ENCODE measurements at regions not wholly inside any gene's neighbourhood (a gene's known extent, or its start where the extent isn't known, plus 50 kb on each side); places are given as distances from the start of the nearest gene placed in this dataset.

DNA sequence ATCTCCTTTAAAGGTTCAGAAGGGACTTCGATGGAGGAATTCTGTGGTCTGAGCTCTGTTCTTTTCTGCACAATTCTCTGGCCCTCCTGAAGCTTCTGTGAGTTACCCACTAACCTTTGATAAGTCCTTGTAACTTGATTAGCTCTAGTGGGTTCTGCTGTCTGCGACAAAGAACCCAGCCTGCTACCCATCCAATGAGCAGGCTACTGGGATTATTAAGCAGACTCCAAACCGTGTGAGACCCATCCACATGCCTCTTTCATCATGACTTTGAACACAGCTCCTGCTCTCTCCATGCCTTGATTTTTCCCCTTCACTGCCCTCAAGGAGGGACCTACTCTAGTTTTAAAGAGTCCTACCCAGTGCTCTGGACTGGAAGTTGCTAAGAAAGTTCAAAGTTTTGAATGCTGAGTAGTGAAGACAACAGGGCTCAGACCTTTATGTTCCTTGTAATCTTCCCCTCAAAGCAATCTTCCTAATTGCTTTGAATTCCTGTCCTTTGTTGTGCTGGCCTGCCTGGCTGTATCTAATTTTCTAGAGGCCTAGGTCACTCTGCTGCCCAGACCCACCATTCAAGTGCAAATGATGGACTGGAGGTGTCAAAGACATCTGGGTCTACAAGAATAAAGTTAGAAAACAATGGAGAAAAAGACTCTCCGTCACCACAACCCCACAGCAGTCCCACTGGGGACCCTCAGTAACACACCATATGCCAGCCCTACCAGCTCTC, 146.9 kb downstream of the RHOU start:
- Histone ChIP-seq H3K4me1 (no peaks in the 10 kb centered on the region), H3K27ac (no peak overlapping the region), H3K36me3 (no peaks in the 10 kb centered on the region), H3K4me3 (no peak overlapping the region), H3K9me3 (no peaks in the 10 kb centered on the region), H3K27me3 (no peaks in the 10 kb centered on the region)
- DNase-seq (no peak), ATAC-seq (no peak)
- TF ChIP-seq, protein P1, sequence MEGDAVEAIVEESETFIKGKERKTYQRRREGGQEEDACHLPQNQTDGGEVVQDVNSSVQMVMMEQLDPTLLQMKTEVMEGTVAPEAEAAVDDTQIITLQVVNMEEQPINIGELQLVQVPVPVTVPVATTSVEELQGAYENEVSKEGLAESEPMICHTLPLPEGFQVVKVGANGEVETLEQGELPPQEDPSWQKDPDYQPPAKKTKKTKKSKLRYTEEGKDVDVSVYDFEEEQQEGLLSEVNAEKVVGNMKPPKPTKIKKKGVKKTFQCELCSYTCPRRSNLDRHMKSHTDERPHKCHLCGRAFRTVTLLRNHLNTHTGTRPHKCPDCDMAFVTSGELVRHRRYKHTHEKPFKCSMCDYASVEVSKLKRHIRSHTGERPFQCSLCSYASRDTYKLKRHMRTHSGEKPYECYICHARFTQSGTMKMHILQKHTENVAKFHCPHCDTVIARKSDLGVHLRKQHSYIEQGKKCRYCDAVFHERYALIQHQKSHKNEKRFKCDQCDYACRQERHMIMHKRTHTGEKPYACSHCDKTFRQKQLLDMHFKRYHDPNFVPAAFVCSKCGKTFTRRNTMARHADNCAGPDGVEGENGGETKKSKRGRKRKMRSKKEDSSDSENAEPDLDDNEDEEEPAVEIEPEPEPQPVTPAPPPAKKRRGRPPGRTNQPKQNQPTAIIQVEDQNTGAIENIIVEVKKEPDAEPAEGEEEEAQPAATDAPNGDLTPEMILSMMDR (IDR thresholded peaks at IDR 0.05), result no peak
- intact Hi-C loops (cut with DNase I), result no loop called here

DNA sequence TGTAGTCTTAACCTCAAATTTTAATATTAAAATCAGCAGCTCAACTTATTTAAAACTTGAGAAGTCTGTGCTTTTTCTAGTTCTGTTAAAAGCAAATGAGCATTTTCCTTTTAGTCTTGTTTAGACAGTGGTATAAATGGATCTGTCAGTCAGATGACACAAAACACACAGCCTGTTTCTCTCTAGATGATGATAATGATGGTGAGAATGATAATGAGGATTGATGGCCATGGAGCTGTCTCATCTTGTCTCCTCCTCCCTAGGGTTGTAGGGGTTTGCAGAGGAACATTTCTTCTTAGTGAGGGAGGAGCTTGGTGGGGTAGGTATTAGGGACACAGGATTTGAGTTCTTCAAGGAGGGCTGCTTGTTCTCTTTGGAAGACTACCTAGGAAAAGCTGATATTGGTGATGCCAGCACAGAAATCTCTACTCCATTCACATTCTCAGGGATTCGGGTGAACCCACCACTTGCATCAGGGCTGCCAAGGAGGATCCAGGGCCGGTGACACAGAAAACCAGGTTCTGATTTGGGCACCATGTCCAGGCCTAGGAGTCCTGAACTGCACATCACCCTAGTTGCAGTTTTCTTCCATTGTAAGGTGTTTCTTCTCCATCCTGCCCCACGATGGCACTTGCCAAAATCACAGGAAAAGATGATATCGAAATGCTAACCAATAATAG, 147.6 kb downstream of the RHOU start:
- Histone ChIP-seq H3K4me3 (no peak overlapping the region), H3K9me3 (no peaks in the 10 kb centered on the region), H3K27me3 (no peaks in the 10 kb centered on the region), H3K36me3 (no peaks in the 10 kb centered on the region), H3K4me1 (no peaks in the 10 kb centered on the region), H3K27ac (no peak overlapping the region)
- TF ChIP-seq, protein P1 (IDR thresholded peaks at IDR 0.05), result no peak
- intact Hi-C loops (cut with DNase I), result no loop called here
- no peak for DNase-seq
- ATAC-seq, result no peak

DNA sequence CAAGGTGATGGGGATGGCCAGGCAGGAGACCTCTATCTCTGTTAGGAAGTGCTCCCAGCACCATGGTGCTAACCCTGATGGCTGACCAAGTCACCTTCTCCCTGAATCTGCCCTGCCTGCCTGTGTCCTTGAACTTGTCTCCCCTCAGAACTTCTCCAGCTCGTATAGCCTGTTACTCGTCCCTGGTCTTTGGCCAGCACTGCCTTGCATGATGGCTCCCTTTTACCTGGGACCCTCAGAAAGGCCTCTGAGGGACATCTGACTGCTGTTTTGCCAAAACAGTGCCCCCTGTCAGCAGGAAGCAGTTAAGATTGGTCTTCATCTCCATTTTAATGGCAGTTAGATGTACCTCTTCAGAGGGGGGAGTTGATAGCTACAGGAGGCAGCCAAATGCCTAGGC, 148.3 kb downstream of the RHOU start:
- Histone ChIP-seq H3K27ac (no peak overlapping the region), H3K36me3 (no peaks in the 10 kb centered on the region), H3K27me3 (no peaks in the 10 kb centered on the region), H3K9me3 (no peaks in the 10 kb centered on the region), H3K4me3 (no peak overlapping the region), H3K4me1 (no peaks in the 10 kb centered on the region)
- ATAC-seq (no peak), DNase-seq (no peak)
- TF ChIP-seq, protein P1 (IDR thresholded peaks at IDR 0.05), result no peak
- intact Hi-C loops (cut with DNase I), result no loop called here

DNA sequence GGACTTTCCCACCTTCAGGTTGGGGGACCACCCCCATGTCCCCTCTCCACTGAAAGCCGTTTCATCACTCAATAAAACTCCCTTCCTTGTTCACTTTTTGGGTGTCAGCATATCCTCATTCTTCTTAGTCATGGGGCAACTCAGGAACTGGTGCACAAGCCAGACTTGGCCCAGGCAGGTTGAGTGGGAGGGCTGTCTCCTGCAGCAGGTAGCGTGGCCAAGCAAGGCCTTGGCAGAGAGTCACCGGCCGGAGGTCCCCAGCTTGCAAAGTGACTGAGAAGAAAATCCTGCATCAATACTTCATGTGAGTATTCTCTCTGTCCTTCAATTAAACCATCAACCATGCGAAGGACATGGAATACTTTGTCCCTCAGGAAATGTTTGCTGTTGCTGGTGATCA, 148.9 kb downstream of the RHOU start:
- H3K9me3 ChIP-seq, result no peaks in the 10 kb centered on the region
- intact Hi-C loops (cut with DNase I), result no loop called here
- H3K27me3 ChIP-seq, result no peaks in the 10 kb centered on the region
- DNase-seq, result no peak
- no peaks in the 10 kb centered on the region for H3K4me1 ChIP-seq
- TF ChIP-seq, protein P1 (IDR thresholded peaks at IDR 0.05), result no peak
- ATAC-seq, result no peak
- no peak overlapping the region for H3K27ac ChIP-seq
- H3K4me3 ChIP-seq, result no peak overlapping the region
- H3K36me3 ChIP-seq, result no peaks in the 10 kb centered on the region

DNA sequence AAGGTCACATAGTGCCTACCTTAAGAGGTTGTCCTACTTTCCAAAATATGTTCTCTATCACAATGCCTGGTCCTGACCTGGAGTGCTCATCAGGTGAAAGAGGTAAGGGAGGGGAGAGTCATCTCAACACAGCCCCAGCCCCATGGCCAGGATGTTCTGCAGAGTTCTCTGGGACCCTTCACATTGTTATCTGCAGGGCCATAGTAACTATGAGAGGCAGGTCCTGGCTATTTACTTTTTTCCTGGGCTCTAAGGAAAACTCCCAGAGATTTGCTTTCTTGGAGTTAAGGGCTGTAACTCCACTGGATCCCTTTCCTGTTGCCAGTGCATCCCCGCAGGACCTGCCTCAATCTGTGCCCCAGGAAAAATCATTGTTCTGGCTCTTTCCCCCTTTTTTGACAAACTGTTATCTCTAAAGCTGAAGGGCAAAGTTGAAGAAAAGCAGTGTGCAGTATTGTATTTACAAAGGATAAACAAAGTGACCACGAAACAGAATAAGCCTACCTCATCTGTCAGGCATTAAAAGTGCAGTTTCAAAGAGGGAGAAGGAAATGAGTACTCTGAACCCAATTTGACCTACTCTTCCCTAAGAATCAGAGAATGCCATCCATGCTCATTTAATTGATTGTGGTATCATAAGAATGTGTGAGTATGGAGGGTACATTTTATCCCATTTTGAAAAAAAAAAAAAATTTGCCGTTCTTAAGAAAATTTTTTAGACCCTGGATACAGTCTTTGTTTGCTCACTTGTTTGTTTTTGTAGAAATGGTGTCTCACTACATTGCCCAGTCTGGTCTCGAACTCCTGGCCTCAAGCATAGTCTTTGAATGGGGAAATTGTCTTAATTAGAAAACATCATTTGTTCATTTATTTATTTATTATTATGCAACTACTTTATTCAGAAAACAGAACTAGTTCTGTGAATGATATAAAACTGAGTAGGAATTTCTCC, 149.6 kb downstream of the RHOU start:
- H3K4me1 ChIP-seq, result no peaks in the 10 kb centered on the region
- ATAC-seq, result no peak
- TF ChIP-seq, protein P1 (IDR thresholded peaks at IDR 0.05), result no peak

More for the DNA sequence above, 149.6 kb downstream of the RHOU start:
- no peak overlapping the region for H3K4me3 ChIP-seq
- H3K36me3 ChIP-seq, result no peaks in the 10 kb centered on the region
- intact Hi-C loops (cut with DNase I), result no loop called here
- no peak for DNase-seq
- H3K27ac ChIP-seq, result no peak overlapping the region
- H3K9me3 ChIP-seq, result no peaks in the 10 kb centered on the region
- no peaks in the 10 kb centered on the region for H3K27me3 ChIP-seq

Data from upper lobe of right lung (tissue), 1 donor.